HG03159 (cell line): ENCODE measurements at regions not wholly inside any gene's neighbourhood (a gene's known extent, or its start where the extent isn't known, plus 50 kb on each side); places are given as distances from the start of the nearest gene placed in this dataset.
"Not testable (repeated sequence)": the region's sequence is repeated elsewhere in the genome, so short reads cannot be mapped to it uniquely, and the experiment has no call there.

Source experiments
- ATAC-seq: cut with Tn5 transposase; IDR thresholded peaks from one replicate; pipeline ENCODE4 v1.9.1; 2021; ENCODE audit warnings: mild to moderate bottlenecking, moderate library complexity; ENCODE audit not compliant: unreplicated experiment

- no peak for ATAC-seq
Measured at GRCh38 chr18:66440433-66440832, 163.5 kb downstream of the CDH19 start.

GRCh38 chr18:66439670-66440069 lies 164.2 kb downstream of the CDH19 start:
- no peak for ATAC-seq

GRCh38 chr18:66438711-66439536 lies 165.0 kb downstream of the CDH19 start:
- ATAC-seq: no peak

- no peak for ATAC-seq
Measured at GRCh38 chr18:66432636-66433035, 171.3 kb downstream of the CDH19 start.

- no peak for ATAC-seq
Measured at GRCh38 chr18:66428795-66429194, 175.1 kb downstream of the CDH19 start.

- no peak for ATAC-seq
Measured at GRCh38 chr18:66419400-66419799, 184.5 kb downstream of the CDH19 start.

GRCh38 chr18:66410692-66411091 lies 193.2 kb downstream of the CDH19 start:
- no peak for ATAC-seq

- ATAC-seq: no peak
Measured at GRCh38 chr18:66395671-66396218, 208.1 kb downstream of the CDH19 start.

- no peak for ATAC-seq
Measured at GRCh38 chr18:66393463-66393862, 210.4 kb downstream of the CDH19 start.

GRCh38 chr18:66377291-66377690 lies 226.6 kb downstream of the CDH19 start:
- no peak for ATAC-seq

- ATAC-seq: not testable (repeated sequence)
Measured at GRCh38 chr18:66375391-66375790, 228.5 kb downstream of the CDH19 start.

- no peak for ATAC-seq
Measured at GRCh38 chr18:66346833-66347588, 256.9 kb downstream of the CDH19 start.

GRCh38 chr18:66344227-66344626 lies 259.7 kb downstream of the CDH19 start:
- ATAC-seq: no peak

GRCh38 chr18:66342577-66342976 lies 261.3 kb downstream of the CDH19 start:
- ATAC-seq: no peak

GRCh38 chr18:66334534-66334933 lies 269.4 kb downstream of the CDH19 start:
- ATAC-seq: no peak

GRCh38 chr18:66329716-66330115 lies 274.2 kb downstream of the CDH19 start:
- no peak for ATAC-seq

GRCh38 chr18:66328296-66328878 lies 275.5 kb downstream of the CDH19 start:
- ATAC-seq: no peak

GRCh38 chr18:66325251-66325650 lies 278.6 kb downstream of the CDH19 start:
- ATAC-seq: no peak

- no peak for ATAC-seq
Measured at GRCh38 chr18:66324616-66325015, 279.3 kb downstream of the CDH19 start.

- ATAC-seq: no peak
Measured at GRCh38 chr18:66317243-66318090, 286.4 kb downstream of the CDH19 start.

GRCh38 chr18:66316701-66317100 lies 287.2 kb downstream of the CDH19 start:
- no peak for ATAC-seq
